GM20000 (cell line): ENCODE measurements at regions not wholly inside any gene's neighbourhood (a gene's known extent, or its start where the extent isn't known, plus 50 kb on each side); places are given as distances from the start of the nearest gene placed in this dataset.

Experiments
- DNase-seq: peaks from one replicate; pipeline ENCODE4 v3.0.0; 2012; ENCODE audit warnings: low spot score
- CTCF ChIP-seq: IDR thresholded peaks from 2 replicates; pipeline ENCODE4 v1.5.1; 2012; ENCODE audit warnings: mild to moderate bottlenecking, control low read depth; ENCODE audit errors: extremely low read depth, missing control alignments

DNA sequence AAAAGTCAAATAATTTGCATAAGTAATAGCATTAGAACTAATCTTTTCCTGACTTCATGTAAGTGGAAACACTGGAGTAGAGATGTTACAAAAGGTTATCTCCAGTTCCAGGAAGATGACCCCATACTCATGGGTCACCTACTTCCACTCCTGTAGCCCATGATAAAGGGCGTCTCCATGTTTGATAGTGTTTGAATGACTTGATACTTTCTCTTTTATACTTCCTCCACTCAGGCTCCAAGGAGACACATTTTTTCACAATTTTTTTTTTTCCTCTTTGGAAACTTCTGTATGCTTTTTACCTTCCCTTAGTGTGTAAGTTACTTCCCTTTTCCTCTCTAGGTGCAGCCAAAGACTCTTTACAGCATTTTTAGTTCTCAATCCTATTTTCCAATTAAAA lies 382.1 kb upstream of the B3GALT2 start:
- TF ChIP-seq CTCF: no peak
- DNase-seq: no peak

DNA sequence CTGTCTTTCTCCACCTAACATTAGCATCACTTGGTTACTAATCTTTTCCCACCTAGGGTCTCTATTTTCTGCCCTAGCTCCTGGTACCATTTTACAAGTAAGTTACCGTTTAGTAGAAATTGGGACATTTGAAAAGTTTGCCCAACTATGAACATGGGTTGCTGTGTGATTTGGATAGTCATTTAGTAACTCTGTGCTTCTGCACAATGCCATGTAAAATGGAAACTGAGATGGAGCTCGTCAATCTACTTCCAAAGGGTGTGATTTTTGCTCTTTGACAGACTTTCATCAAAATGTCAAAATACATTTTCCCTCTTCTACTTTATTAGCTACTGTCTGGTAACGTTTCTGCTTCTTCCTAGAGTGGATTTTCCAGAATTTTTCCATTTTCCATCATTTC lies 381.5 kb upstream of the B3GALT2 start:
- DNase-seq: no peak
- TF ChIP-seq CTCF: no peak

- no peak for TF ChIP-seq CTCF
- DNase-seq: no peak
These were observed 380.3 kb upstream of the B3GALT2 start for GRCh38 chr1:193566735-193567134.

DNA sequence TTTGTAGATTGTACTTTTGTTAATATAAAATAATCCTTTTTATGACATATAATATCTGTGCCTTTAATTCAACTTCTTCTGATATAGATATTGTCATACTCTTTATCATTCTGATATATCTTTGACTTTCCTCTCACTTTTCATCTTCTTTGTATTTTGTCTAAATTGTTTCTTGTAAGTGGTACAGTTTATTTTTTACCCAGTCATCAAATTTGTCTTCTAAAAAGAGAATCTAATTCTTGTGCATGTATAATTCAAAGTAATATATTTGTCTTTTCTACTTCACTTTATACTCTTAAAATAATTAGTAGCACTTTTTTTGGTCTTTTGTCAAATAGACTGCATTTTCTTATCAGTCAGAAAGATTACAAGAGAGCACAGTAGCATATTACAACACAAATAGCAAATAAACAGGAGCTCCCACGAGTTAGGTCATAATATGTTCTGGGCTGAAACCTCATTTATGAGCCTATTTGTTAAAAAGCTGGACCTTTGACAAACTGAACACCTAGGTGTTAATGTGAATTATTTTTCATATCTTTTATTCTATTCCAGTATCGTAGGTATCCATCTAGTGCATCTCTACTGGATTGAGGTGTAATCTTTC lies 379.7 kb upstream of the B3GALT2 start:
- DNase-seq: no peak
- no peak for TF ChIP-seq CTCF

DNA sequence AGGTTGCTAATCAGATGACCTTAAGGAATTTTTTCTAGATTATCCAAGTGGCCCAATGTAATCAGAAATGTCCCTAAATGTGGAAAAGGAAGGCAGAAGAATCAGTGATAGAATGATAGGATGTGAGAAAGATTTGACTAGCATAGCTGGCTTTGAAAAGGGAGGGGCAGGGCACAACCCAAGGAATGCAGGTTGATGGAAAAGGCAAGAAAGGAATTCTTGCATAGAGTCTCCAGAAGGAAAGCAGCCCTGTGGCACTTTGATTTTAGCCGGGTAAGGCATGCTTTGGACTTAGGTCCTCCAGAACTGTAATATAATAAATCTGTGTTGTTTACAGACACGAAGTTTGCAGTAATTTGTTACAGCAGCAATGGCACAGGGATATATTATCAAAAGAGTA lies 375.7 kb upstream of the B3GALT2 start:
- TF ChIP-seq CTCF: no peak
- DNase-seq: no peak

GRCh38 chr1:193558491-193559028 lies 372.1 kb upstream of the B3GALT2 start:
- DNase-seq: no peak
- TF ChIP-seq CTCF: no peak

DNA sequence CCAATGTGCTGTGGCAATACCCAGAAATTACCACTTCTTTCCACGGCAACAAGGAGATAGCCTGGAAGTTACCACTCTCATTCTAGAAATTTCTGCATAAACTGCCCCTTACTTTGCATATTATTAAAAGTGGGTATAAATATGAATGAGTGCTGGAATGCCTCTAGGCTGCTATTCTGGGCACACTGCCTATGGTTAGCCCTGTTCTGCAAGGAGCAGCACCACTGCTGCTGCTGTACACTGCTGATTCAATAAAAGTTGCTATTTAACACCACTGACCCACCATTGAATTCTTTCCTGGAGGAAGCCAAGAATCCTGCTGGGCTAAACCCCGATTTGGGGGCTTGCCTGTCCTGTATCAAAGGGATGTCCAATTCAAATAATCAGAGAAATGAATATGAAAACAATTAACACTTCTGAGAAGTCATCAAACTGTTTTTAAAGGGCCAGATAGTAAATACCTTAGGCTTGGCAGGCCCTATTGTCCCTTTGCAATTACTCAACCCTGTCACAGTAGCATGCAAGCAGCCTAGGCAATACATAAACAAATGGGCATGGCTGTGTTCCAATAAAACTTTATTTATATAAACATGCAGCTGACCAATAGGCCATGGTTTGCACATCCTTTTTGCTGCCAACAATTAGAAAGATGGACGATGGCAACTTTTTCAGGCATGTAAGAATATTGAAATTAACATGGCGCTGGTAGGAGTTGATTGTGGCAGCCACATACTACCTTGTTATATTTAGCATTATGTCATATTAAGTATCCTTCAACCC lies 369.4 kb upstream of the B3GALT2 start:
- no peak for TF ChIP-seq CTCF
- no peak for DNase-seq
